Stimulated activated naive CD8-positive, alpha-beta T cell treated with anti-CD3 and anti-CD28 coated beads, Interleukin-15, Interleukin-2, amounts not matched to agents 100 ng/mL and 50 ng/mL, for 24 hours (primary cell): ENCODE measurements at regions not wholly inside any gene's neighbourhood (a gene's known extent, or its start where the extent isn't known, plus 50 kb on each side); places are given as distances from the start of the nearest gene placed in this dataset.

ENCODE experiments used
- H3K27ac Mint-ChIP-seq: one replicate; pipeline ENCODE4 v1.8.0; 2021; ENCODE audit warnings: mild to moderate bottlenecking, mixed read lengths
- H3K27me3 Mint-ChIP-seq: one replicate; pipeline ENCODE4 v1.8.0; 2021; ENCODE audit warnings: mixed read lengths
- H3K36me3 Mint-ChIP-seq: one replicate; pipeline ENCODE4 v1.8.0; 2021; ENCODE audit warnings: low read depth, mixed read lengths
- H3K4me1 Mint-ChIP-seq: one replicate; pipeline ENCODE4 v1.8.0; 2021; ENCODE audit warnings: low read depth, mixed read lengths
- H3K4me3 Mint-ChIP-seq: one replicate; pipeline ENCODE4 v1.8.0; 2021; ENCODE audit warnings: mild to moderate bottlenecking, mixed read lengths
- H3K9me3 Mint-ChIP-seq: one replicate; pipeline ENCODE4 v1.8.0; 2021; ENCODE audit warnings: mixed read lengths

- no peaks in the 10 kb centered on the region for H3K9me3 Mint-ChIP-seq
- H3K4me3 Mint-ChIP-seq, result no peak overlapping the region
- no peaks in the 10 kb centered on the region for H3K4me1 Mint-ChIP-seq
- H3K36me3 Mint-ChIP-seq, result no peaks in the 10 kb centered on the region
- H3K27me3 Mint-ChIP-seq, result no peaks in the 10 kb centered on the region
- H3K27ac Mint-ChIP-seq, result no peak overlapping the region
These were observed 769.6 kb upstream of the C9orf72 start for GRCh38 chr9:28342815-28343338.

GRCh38 chr9:28363151-28363562 is 789.9 kb upstream of the C9orf72 start:
- no peaks in the 10 kb centered on the region for H3K4me1 Mint-ChIP-seq
- H3K27ac Mint-ChIP-seq, result no peak overlapping the region
- H3K9me3 Mint-ChIP-seq, result peaks cover 10% of the 10 kb centered on the region
- no peaks in the 10 kb centered on the region for H3K27me3 Mint-ChIP-seq
- no peaks in the 10 kb centered on the region for H3K36me3 Mint-ChIP-seq
- H3K4me3 Mint-ChIP-seq, result no peak overlapping the region

- Mint-ChIP-seq H3K27ac (no peak overlapping the region), H3K36me3 (no peaks in the 10 kb centered on the region), H3K27me3 (no peaks in the 10 kb centered on the region), H3K9me3 (peaks cover 14% of the 10 kb centered on the region), H3K4me1 (no peaks in the 10 kb centered on the region), H3K4me3 (no peak overlapping the region)
These were observed 791.8 kb upstream of the C9orf72 start for GRCh38 chr9:28365020-28365640.

- Mint-ChIP-seq H3K4me1 (no peaks in the 10 kb centered on the region), H3K4me3 (no peak overlapping the region), H3K27me3 (no peaks in the 10 kb centered on the region), H3K36me3 (no peaks in the 10 kb centered on the region), H3K27ac (no peak overlapping the region), H3K9me3 (peaks cover 14% of the 10 kb centered on the region)
These were observed 792.4 kb upstream of the C9orf72 start for GRCh38 chr9:28365728-28366127.

- H3K9me3 Mint-ChIP-seq, result peaks cover 12% of the 10 kb centered on the region
- H3K4me3 Mint-ChIP-seq, result no peak overlapping the region
- no peaks in the 10 kb centered on the region for H3K36me3 Mint-ChIP-seq
- no peak overlapping the region for H3K27ac Mint-ChIP-seq
- H3K4me1 Mint-ChIP-seq, result no peaks in the 10 kb centered on the region
- no peaks in the 10 kb centered on the region for H3K27me3 Mint-ChIP-seq
These were observed 805.0 kb upstream of the C9orf72 start for GRCh38 chr9:28378231-28378630.

GRCh38 chr9:28379082-28379481 is 805.8 kb upstream of the C9orf72 start:
- Mint-ChIP-seq H3K9me3 (peaks cover 12% of the 10 kb centered on the region), H3K36me3 (no peaks in the 10 kb centered on the region), H3K27me3 (no peaks in the 10 kb centered on the region), H3K27ac (no peak overlapping the region), H3K4me1 (no peaks in the 10 kb centered on the region), H3K4me3 (no peak overlapping the region)

GRCh38 chr9:28389411-28389810 is 816.1 kb upstream of the C9orf72 start:
- Mint-ChIP-seq H3K9me3 (peaks cover 12% of the 10 kb centered on the region), H3K4me1 (no peaks in the 10 kb centered on the region), H3K4me3 (no peak overlapping the region), H3K27me3 (no peaks in the 10 kb centered on the region), H3K27ac (no peak overlapping the region), H3K36me3 (no peaks in the 10 kb centered on the region)

GRCh38 chr9:28394774-28395173 is 821.5 kb upstream of the C9orf72 start:
- no peak overlapping the region for H3K27ac Mint-ChIP-seq

GRCh38 chr9:28396058-28396457 is 822.8 kb upstream of the C9orf72 start:
- no peaks in the 10 kb centered on the region for H3K27me3 Mint-ChIP-seq
- H3K27ac Mint-ChIP-seq, result no peak overlapping the region
- H3K4me3 Mint-ChIP-seq, result no peak overlapping the region
- H3K4me1 Mint-ChIP-seq, result no peaks in the 10 kb centered on the region
- H3K36me3 Mint-ChIP-seq, result no peaks in the 10 kb centered on the region
- H3K9me3 Mint-ChIP-seq, result peaks cover 6% of the 10 kb centered on the region

More at GRCh38 chr9:28394774-28395173, 821.5 kb upstream of the C9orf72 start:
- Mint-ChIP-seq H3K9me3 (peaks cover 6% of the 10 kb centered on the region), H3K4me3 (no peak overlapping the region), H3K27me3 (no peaks in the 10 kb centered on the region), H3K36me3 (no peaks in the 10 kb centered on the region), H3K4me1 (no peaks in the 10 kb centered on the region)

- no peaks in the 10 kb centered on the region for H3K9me3 Mint-ChIP-seq
- H3K27me3 Mint-ChIP-seq, result no peaks in the 10 kb centered on the region
- H3K27ac Mint-ChIP-seq, result no peak overlapping the region
- no peaks in the 10 kb centered on the region for H3K4me1 Mint-ChIP-seq
- no peaks in the 10 kb centered on the region for H3K36me3 Mint-ChIP-seq
- no peak overlapping the region for H3K4me3 Mint-ChIP-seq
These were observed 834.1 kb upstream of the C9orf72 start for GRCh38 chr9:28407351-28407750.

GRCh38 chr9:28409919-28410318 is 836.6 kb upstream of the C9orf72 start:
- no peak overlapping the region for H3K27ac Mint-ChIP-seq
- H3K27me3 Mint-ChIP-seq, result no peaks in the 10 kb centered on the region
- H3K36me3 Mint-ChIP-seq, result no peaks in the 10 kb centered on the region
- no peak overlapping the region for H3K4me3 Mint-ChIP-seq
- no peaks in the 10 kb centered on the region for H3K4me1 Mint-ChIP-seq
- no peaks in the 10 kb centered on the region for H3K9me3 Mint-ChIP-seq

- Mint-ChIP-seq H3K36me3 (no peaks in the 10 kb centered on the region), H3K27ac (no peak overlapping the region), H3K4me3 (no peak overlapping the region), H3K9me3 (no peaks in the 10 kb centered on the region), H3K27me3 (no peaks in the 10 kb centered on the region), H3K4me1 (no peaks in the 10 kb centered on the region)
These were observed 837.1 kb upstream of the C9orf72 start for GRCh38 chr9:28410411-28410810.

- Mint-ChIP-seq H3K4me1 (no peaks in the 10 kb centered on the region), H3K27ac (no peak overlapping the region), H3K9me3 (no peaks in the 10 kb centered on the region), H3K27me3 (no peaks in the 10 kb centered on the region), H3K36me3 (no peaks in the 10 kb centered on the region), H3K4me3 (no peak overlapping the region)
These were observed 840.2 kb upstream of the C9orf72 start for GRCh38 chr9:28413471-28413870.

- H3K27me3 Mint-ChIP-seq, result no peaks in the 10 kb centered on the region
- no peak overlapping the region for H3K4me3 Mint-ChIP-seq
- no peaks in the 10 kb centered on the region for H3K9me3 Mint-ChIP-seq
- no peak overlapping the region for H3K27ac Mint-ChIP-seq
- H3K4me1 Mint-ChIP-seq, result no peaks in the 10 kb centered on the region
- no peaks in the 10 kb centered on the region for H3K36me3 Mint-ChIP-seq
These were observed 850.0 kb upstream of the C9orf72 start for GRCh38 chr9:28423255-28423654.

- Mint-ChIP-seq H3K36me3 (no peaks in the 10 kb centered on the region), H3K4me1 (no peaks in the 10 kb centered on the region), H3K27ac (no peak overlapping the region), H3K9me3 (peaks cover 6% of the 10 kb centered on the region), H3K27me3 (no peaks in the 10 kb centered on the region), H3K4me3 (no peak overlapping the region)
These were observed 862.2 kb upstream of the C9orf72 start for GRCh38 chr9:28435456-28435855.

- Mint-ChIP-seq H3K4me1 (no peaks in the 10 kb centered on the region), H3K36me3 (no peaks in the 10 kb centered on the region), H3K27ac (no peak overlapping the region), H3K4me3 (no peak overlapping the region), H3K27me3 (no peaks in the 10 kb centered on the region), H3K9me3 (no peaks in the 10 kb centered on the region)
These were observed 866.4 kb upstream of the C9orf72 start for GRCh38 chr9:28439688-28440087.
